OCI-LY7 (cell line): ENCODE measurements at regions not wholly inside any gene's neighbourhood (a gene's known extent, or its start where the extent isn't known, plus 50 kb on each side); places are given as distances from the start of the nearest gene placed in this dataset.
A peak's percentile ranks its signal among the peaks of the same experiment; 100 is the strongest.

Experiments
- BruUV-seq: library from RNA; stranded (reverse); fragments of 400-500 nt; replicated peaks from 2 replicates; lab custom pipeline; 2021; lab: Mats Ljungman, UMichigan
- CTCF ChIA-PET: fragments of 300-600 bp; sonication (Branson Sonifier 250); formaldehyde crosslinking; loops from one replicate; lab custom pipeline; 2022; ENCODE audit warnings: antibody characterized with exemption; ENCODE audit not compliant: unreplicated experiment; lab: Charles Lee
- POLR2A ChIA-PET: fragments of 300-600 bp; sonication (Branson Sonifier 250); formaldehyde crosslinking; loops from one replicate; lab custom pipeline; 2022; ENCODE audit warnings: antibody characterized with exemption; lab: Charles Lee
- DNase-seq: peaks from one replicate; pipeline ENCODE4 v3.0.0-alpha.2; 2015; ENCODE audit warnings: low spot score
- H2AFZ ChIP-seq: fragments of 200-600 bp; sonication (generic), shearing (Covaris generic); 2 replicates; pipeline ENCODE4 v1.6.1; 2014; ENCODE audit warnings: mild to moderate bottlenecking, antibody characterized with exemption, low read length, moderate library complexity
- H3K27ac ChIP-seq: fragments of 200-600 bp; sonication (generic); 2 replicates; pipeline ENCODE4 v1.5.1; 2014; ENCODE audit warnings: mixed run types, low read depth, mild to moderate bottlenecking, moderate library complexity, low read length, inconsistent platforms; ENCODE audit not compliant: poor library complexity, severe bottlenecking
- H3K36me3 ChIP-seq: fragments of 200-600 bp; sonication (generic); 2 replicates; pipeline ENCODE4 v1.6.1; 2014; ENCODE audit warnings: mild to moderate bottlenecking, antibody characterized with exemption, low read length, moderate library complexity, mixed read lengths; ENCODE audit not compliant: insufficient read depth
- H3K4me1 ChIP-seq: fragments of 200-600 bp; sonication (generic); 2 replicates; pipeline ENCODE4 v1.5.1; 2014; ENCODE audit warnings: mild to moderate bottlenecking, low read length; ENCODE audit not compliant: insufficient read depth, poor library complexity, severe bottlenecking
- H3K4me2 ChIP-seq: fragments of 200-600 bp; sonication (generic); 2 replicates; pipeline ENCODE4 v1.6.1; 2014; ENCODE audit warnings: mild to moderate bottlenecking, low read length
- H3K4me3 ChIP-seq: fragments of 200-600 bp; sonication (generic); 2 replicates; pipeline ENCODE4 v1.5.1; 2014; ENCODE audit warnings: mild to moderate bottlenecking, low read depth, low read length; ENCODE audit not compliant: poor library complexity, severe bottlenecking
- H3K79me2 ChIP-seq: fragments of 200-600 bp; sonication (generic); 2 replicates; pipeline ENCODE4 v1.6.1; 2016; ENCODE audit warnings: low read depth, mild to moderate bottlenecking, low read length, moderate library complexity, mixed read lengths; ENCODE audit not compliant: insufficient read depth
- H3K9me2 ChIP-seq: fragments of 200-600 bp; sonication (generic); 2 replicates; pipeline ENCODE4 v1.6.1; 2016; ENCODE audit warnings: mild to moderate bottlenecking, low read length, mixed read lengths; ENCODE audit not compliant: insufficient read depth
- H3K9me3 ChIP-seq: fragments of 200-600 bp; sonication (generic); 2 replicates; pipeline ENCODE4 v1.6.1; 2014; ENCODE audit warnings: mild to moderate bottlenecking, mixed run types, low read length, mixed read lengths
- H4K20me1 ChIP-seq: fragments of 200-600 bp; sonication (generic); 2 replicates; pipeline ENCODE4 v1.6.1; 2014; ENCODE audit warnings: mild to moderate bottlenecking, antibody characterized with exemption, low read length, moderate library complexity, mixed read lengths; ENCODE audit not compliant: insufficient read depth
- CTCF ChIP-seq: fragments of 200-600 bp; sonication (generic); conservative IDR thresholded peaks from 2 replicates; pipeline ENCODE4 v1.5.1; 2014; ENCODE audit warnings: mild to moderate bottlenecking, antibody characterized with exemption, low read length, moderate library complexity, mixed read lengths
- EZH2phosphoT487 ChIP-seq: fragments of 200-600 bp; sonication (generic); IDR thresholded peaks from 2 replicates; pipeline ENCODE4 v1.6.1; 2018; ENCODE audit warnings: low read depth, borderline replicate concordance, mild to moderate bottlenecking, mixed run types, antibody characterized with exemption, low read length, moderate library complexity, mixed read lengths
- intact Hi-C: fragments of 100-400 bp; cut with micrococcal nuclease; formaldehyde crosslinking; loops from one replicate; pipeline ENCODE4 v1.10.0; 2022; ENCODE audit not compliant: unreplicated experiment

- intact Hi-C loops, result no loop called here
- Histone ChIP-seq H3K4me1 (no peaks in the 10 kb centered on the region), H3K27ac (no peak overlapping the region), H3K4me2 (no peak overlapping the region), H2AFZ (no peak overlapping the region), H3K36me3 (no peaks in the 10 kb centered on the region), H3K79me2 (no peaks in the 10 kb centered on the region), H4K20me1 (no peaks in the 10 kb centered on the region), H3K9me2 (no peaks in the 10 kb centered on the region), H3K4me3 (no peak overlapping the region), H3K9me3 (no peaks in the 10 kb centered on the region)
- DNase-seq, result no peak
- TF ChIP-seq EZH2phosphoT487 (no peak), CTCF (no peak)
- ChIA-PET CTCF (no interaction called here), POLR2A (interaction anchor here (0.6 kb wide), 1 partner anchor 748 kb away, joined by 3 read pairs; no protein-coding TSS in a partner anchor)
- BruUV-seq, result no TSS peak
These were observed 332.3 kb upstream of the DPYD start for GRCh38 chr1:98253145-98253544.

- BruUV-seq, result no TSS peak
- no peaks in the 10 kb centered on the region for H3K79me2 ChIP-seq
- H3K36me3 ChIP-seq, result no peaks in the 10 kb centered on the region
- no peaks in the 10 kb centered on the region for H3K9me2 ChIP-seq
- TF ChIP-seq CTCF, result 0 out of 2 replicates have a peak, but pooled peaks have one; percentile 34
- no peak for TF ChIP-seq EZH2phosphoT487
- ChIA-PET POLR2A (no interaction called here), CTCF (no interaction called here)
- no peak overlapping the region for H3K4me2 ChIP-seq
- intact Hi-C loops, result no loop called here
- H4K20me1 ChIP-seq, result no peaks in the 10 kb centered on the region
- H2AFZ ChIP-seq, result no peak overlapping the region
- no peak for DNase-seq
- no peaks in the 10 kb centered on the region for H3K9me3 ChIP-seq
- no peak overlapping the region for H3K27ac ChIP-seq
- no peaks in the 10 kb centered on the region for H3K4me1 ChIP-seq
- no peak overlapping the region for H3K4me3 ChIP-seq
These were observed 330.7 kb upstream of the DPYD start for GRCh38 chr1:98251497-98251896.

GRCh38 chr1:98232678-98233077, 311.8 kb upstream of the DPYD start:
- Histone ChIP-seq H3K4me3 (no peak overlapping the region), H3K9me3 (no peaks in the 10 kb centered on the region), H3K36me3 (no peaks in the 10 kb centered on the region), H4K20me1 (no peaks in the 10 kb centered on the region), H3K9me2 (no peaks in the 10 kb centered on the region), H3K4me2 (no peak overlapping the region), H3K4me1 (no peaks in the 10 kb centered on the region), H3K27ac (no peak overlapping the region), H3K79me2 (no peaks in the 10 kb centered on the region), H2AFZ (no peak overlapping the region)
- no peak for DNase-seq
- no peak for TF ChIP-seq CTCF
- no peak for TF ChIP-seq EZH2phosphoT487
- intact Hi-C loops, result no loop called here
- ChIA-PET POLR2A (no interaction called here), CTCF (no interaction called here)
- BruUV-seq, result no TSS peak
